ENCODE measurements at regions not wholly inside any gene's neighbourhood (a gene's known extent, or its start where the extent isn't known, plus 50 kb on each side); places are given as distances from the start of the nearest gene placed in this dataset.

GRCh38 chr12:17459214-17459613 is 630.8 kb downstream of the RERGL start:
- TF ChIP-seq CTCF (IDR thresholded peaks at IDR 0.05 in 8 of 11, conservative IDR thresholded peaks at IDR 0.05 in 3 of 11) (no peak), POLR2AphosphoS5 (IDR thresholded peaks at IDR 0.05) (no peak)

Data from spleen (tissue), 7 donors.